Hepatocyte (in vitro differentiated cells): ENCODE measurements at regions not wholly inside any gene's neighbourhood (a gene's known extent, or its start where the extent isn't known, plus 50 kb on each side); places are given as distances from the start of the nearest gene placed in this dataset.

Experiments
- EZH2 ChIP-seq: fragments of 200-600 bp; sonication (generic); IDR thresholded peaks from 2 replicates; pipeline ENCODE4 v1.6.1; 2016; ENCODE audit warnings: antibody characterized with exemption, mild to moderate bottlenecking, borderline replicate concordance
- EZH2phosphoT487 ChIP-seq: fragments of 200-600 bp; sonication (generic); IDR thresholded peaks from one replicate; pipeline ENCODE4 v1.6.1; 2018; ENCODE audit warnings: antibody characterized with exemption, mild to moderate bottlenecking, low read depth, moderate library complexity; ENCODE audit not compliant: unreplicated experiment, severe bottlenecking
- TF ChIP-seq, protein P1 (sequence below): fragments of 200-600 bp; sonication (generic); IDR thresholded peaks from 2 replicates; pipeline ENCODE4 v1.5.1; 2016; ENCODE audit warnings: antibody characterized with exemption, mild to moderate bottlenecking; ENCODE audit not compliant: poor library complexity

DNA sequence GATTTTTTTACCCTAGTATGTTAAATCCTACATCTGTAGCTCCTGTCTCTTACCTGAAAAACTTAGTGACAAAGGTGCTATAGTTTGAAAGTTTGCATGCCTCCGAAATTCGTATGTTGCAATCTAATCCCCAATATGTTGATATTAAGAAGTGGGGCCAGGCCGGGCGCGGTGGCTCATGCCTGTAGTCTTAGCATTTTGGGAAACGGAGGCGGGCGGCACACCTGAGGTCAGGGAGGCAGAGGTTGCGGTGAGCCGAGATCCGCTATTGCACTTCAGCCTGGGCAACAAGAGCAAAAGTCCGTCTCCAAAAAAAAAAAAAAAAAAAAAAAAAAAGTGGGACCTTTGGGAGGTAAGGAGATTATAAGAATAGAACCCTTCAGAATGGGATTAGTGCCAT is 471.3 kb upstream of the TECRL start:
- TF ChIP-seq, protein P1, sequence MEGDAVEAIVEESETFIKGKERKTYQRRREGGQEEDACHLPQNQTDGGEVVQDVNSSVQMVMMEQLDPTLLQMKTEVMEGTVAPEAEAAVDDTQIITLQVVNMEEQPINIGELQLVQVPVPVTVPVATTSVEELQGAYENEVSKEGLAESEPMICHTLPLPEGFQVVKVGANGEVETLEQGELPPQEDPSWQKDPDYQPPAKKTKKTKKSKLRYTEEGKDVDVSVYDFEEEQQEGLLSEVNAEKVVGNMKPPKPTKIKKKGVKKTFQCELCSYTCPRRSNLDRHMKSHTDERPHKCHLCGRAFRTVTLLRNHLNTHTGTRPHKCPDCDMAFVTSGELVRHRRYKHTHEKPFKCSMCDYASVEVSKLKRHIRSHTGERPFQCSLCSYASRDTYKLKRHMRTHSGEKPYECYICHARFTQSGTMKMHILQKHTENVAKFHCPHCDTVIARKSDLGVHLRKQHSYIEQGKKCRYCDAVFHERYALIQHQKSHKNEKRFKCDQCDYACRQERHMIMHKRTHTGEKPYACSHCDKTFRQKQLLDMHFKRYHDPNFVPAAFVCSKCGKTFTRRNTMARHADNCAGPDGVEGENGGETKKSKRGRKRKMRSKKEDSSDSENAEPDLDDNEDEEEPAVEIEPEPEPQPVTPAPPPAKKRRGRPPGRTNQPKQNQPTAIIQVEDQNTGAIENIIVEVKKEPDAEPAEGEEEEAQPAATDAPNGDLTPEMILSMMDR = no peak
- TF ChIP-seq EZH2 = no peak
- no peak for TF ChIP-seq EZH2phosphoT487
